Small intestine (tissue), 7 donors: ENCODE measurements at regions not wholly inside any gene's neighbourhood (a gene's known extent, or its start where the extent isn't known, plus 50 kb on each side); places are given as distances from the start of the nearest gene placed in this dataset.
"Not testable (repeated sequence)": the region's sequence is repeated elsewhere in the genome, so short reads cannot be mapped to it uniquely, and the experiment has no call there.

ENCODE experiments used
- DNase-seq, 2 donors: peaks; one replicate each; pipeline versions ENCODE4 v3.0.0 to v3.0.0-alpha.2; 2013
- FAIRE-seq: peaks from 2 replicates; lab custom pipeline; 2012; peaks lifted over from hg19 to GRCh38; lab: Jason Lieb, UNC
- H3K27ac ChIP-seq, 3 donors: one replicate each; pipeline ENCODE4 v1.5.1; 2013; ENCODE audit warnings: low read length in 2 of 3, mild to moderate bottlenecking in 2 of 3, control low read depth in 1 of 3, inconsistent platforms in 1 of 3, low read depth in 1 of 3, moderate library complexity in 1 of 3
- H3K27me3 ChIP-seq, 3 donors: one replicate each; pipeline ENCODE4 v1.6.1; 2013; ENCODE audit warnings: low read length in 3 of 3, inconsistent platforms in 1 of 3; ENCODE audit not compliant: control insufficient read depth in 3 of 3, insufficient read depth in 3 of 3
- H3K36me3 ChIP-seq, 3 donors: one replicate each; pipeline ENCODE4 v1.6.1; 2013; ENCODE audit warnings: low read length in 3 of 3, inconsistent platforms in 1 of 3, low read depth in 1 of 3, mild to moderate bottlenecking in 1 of 3, moderate library complexity in 1 of 3; ENCODE audit not compliant: control insufficient read depth in 3 of 3, insufficient read depth in 2 of 3
- H3K4me1 ChIP-seq, 3 donors: one replicate each; pipeline ENCODE4 v1.6.1; 2013; ENCODE audit warnings: low read length in 2 of 3, inconsistent platforms in 1 of 3, low read depth in 1 of 3, mild to moderate bottlenecking in 1 of 3, moderate library complexity in 1 of 3; ENCODE audit not compliant: control insufficient read depth in 3 of 3, insufficient read depth in 2 of 3
- H3K4me3 ChIP-seq, 3 donors: one replicate each; pipeline ENCODE4 v1.5.1; 2013; ENCODE audit warnings: low read length in 3 of 3, control low read depth in 1 of 3, inconsistent platforms in 1 of 3, low read depth in 1 of 3, mild to moderate bottlenecking in 1 of 3, moderate library complexity in 1 of 3
- H3K9me3 ChIP-seq, 2 donors: one replicate each; pipeline ENCODE4 v1.6.1; 2013; ENCODE audit warnings: low read depth in 1 of 2, low read length in 1 of 2; ENCODE audit not compliant: control insufficient read depth in 2 of 2, insufficient read depth in 1 of 2
- WGBS, 3 donors: extraction: QIAGEN DNeasy Blood & Tissue Kit; methylation state at CpG; one replicate each; pipeline ENCODE4 v1.1.7; 2013; 5-methylcytosine and 5-hydroxymethylcytosine counted together
- donor health status: healthy with polysubstance abuse.
- donor health status: control.
- donor health status: control.
- donor health status: Bipolar disorder and iron deficiency.
- donor health status: healthy.

GRCh38 chr21:9041175-9041948 lies 1480.0 kb upstream of the TPTE start:
- H3K9me3 ChIP-seq, H3K36me3 ChIP-seq, DNase-seq, H3K27ac ChIP-seq, H3K4me1 ChIP-seq, FAIRE-seq, H3K4me3 ChIP-seq, H3K27me3 ChIP-seq: not testable (repeated sequence)
- WGBS, 3 donors, result 83 to 89% (median 86%) methylated on average over 20 to 32 of the region's 33 CpGs

- H3K27me3 ChIP-seq, FAIRE-seq, H3K4me3 ChIP-seq, H3K36me3 ChIP-seq, H3K27ac ChIP-seq, H3K4me1 ChIP-seq, H3K9me3 ChIP-seq, DNase-seq: not testable (repeated sequence)
- 59 to 84% (median 82%) methylated on average over 10 of the region's 38 CpGs for WGBS, 3 donors
Measured at GRCh38 chr21:9043089-9043488, 1478.3 kb upstream of the TPTE start.

GRCh38 chr21:9046870-9047269 lies 1474.5 kb upstream of the TPTE start:
- H3K4me3 ChIP-seq, H3K27me3 ChIP-seq, H3K4me1 ChIP-seq, FAIRE-seq, DNase-seq, H3K36me3 ChIP-seq, H3K9me3 ChIP-seq, H3K27ac ChIP-seq: not testable (repeated sequence)
- 70 to 73% (median 71%) methylated on average over 8 to 11 of the region's 14 CpGs for WGBS, 3 donors

- FAIRE-seq, result not testable (repeated sequence)
- 67 to 71% methylated on average over 2 of the region's 6 CpGs; no CpG with 5 or more reads in 1 of the 3 donors for WGBS, 3 donors
Measured at GRCh38 chr21:9067515-9067914, 1453.9 kb upstream of the TPTE start.

GRCh38 chr21:9068622-9069021 lies 1452.8 kb upstream of the TPTE start:
- H3K9me3 ChIP-seq, H3K27ac ChIP-seq, H3K4me3 ChIP-seq, H3K4me1 ChIP-seq, FAIRE-seq, H3K27me3 ChIP-seq, DNase-seq, H3K36me3 ChIP-seq: not testable (repeated sequence)
- 83 to 90% (median 87%) methylated on average over 8 to 9 of the region's 11 CpGs for WGBS, 3 donors

More at GRCh38 chr21:9067515-9067914, 1453.9 kb upstream of the TPTE start:
- not testable (repeated sequence) for H3K9me3 ChIP-seq, H3K4me1 ChIP-seq, H3K27ac ChIP-seq, H3K4me3 ChIP-seq, H3K36me3 ChIP-seq, H3K27me3 ChIP-seq, DNase-seq

- not testable (repeated sequence) for H3K4me1 ChIP-seq, H3K27ac ChIP-seq, FAIRE-seq, H3K9me3 ChIP-seq, H3K4me3 ChIP-seq, DNase-seq, H3K36me3 ChIP-seq, H3K27me3 ChIP-seq
- WGBS, 3 donors, result 54 to 80% (median 59%) methylated on average over 3 to 12 of the region's 23 CpGs
Measured at GRCh38 chr21:9070703-9071102, 1450.7 kb upstream of the TPTE start.

GRCh38 chr21:9073010-9073409 lies 1448.4 kb upstream of the TPTE start:
- H3K27ac ChIP-seq, H3K27me3 ChIP-seq, H3K4me3 ChIP-seq, H3K9me3 ChIP-seq, H3K4me1 ChIP-seq, DNase-seq, H3K36me3 ChIP-seq, FAIRE-seq: not testable (repeated sequence)
- 77 to 87% (median 84%) methylated on average over 8 to 19 of the region's 22 CpGs for WGBS, 3 donors

- 89 to 91% methylated on average over 9 to 13 of the region's 13 CpGs; no CpG with 5 or more reads in 1 of the 3 donors for WGBS, 3 donors
- not testable (repeated sequence) for FAIRE-seq
Measured at GRCh38 chr21:9074772-9075171, 1446.6 kb upstream of the TPTE start.

More at GRCh38 chr21:9074772-9075171, 1446.6 kb upstream of the TPTE start:
- H3K9me3 ChIP-seq, H3K27ac ChIP-seq, DNase-seq, H3K4me3 ChIP-seq, H3K27me3 ChIP-seq, H3K36me3 ChIP-seq, H3K4me1 ChIP-seq: not testable (repeated sequence)
